IPS-18a (cell line): ENCODE measurements at regions not wholly inside any gene's neighbourhood (a gene's known extent, or its start where the extent isn't known, plus 50 kb on each side); places are given as distances from the start of the nearest gene placed in this dataset.

ENCODE experiments used
- H3K27ac ChIP-seq: one replicate; pipeline ENCODE4 v1.5.1; 2013; ENCODE audit warnings: low read length
- H3K27me3 ChIP-seq: one replicate; pipeline ENCODE4 v1.6.1; 2013; ENCODE audit warnings: mild to moderate bottlenecking, low read length; ENCODE audit not compliant: control insufficient read depth, insufficient read depth
- H3K36me3 ChIP-seq: one replicate; pipeline ENCODE4 v1.6.1; 2013; ENCODE audit warnings: low read depth, low read length; ENCODE audit not compliant: control insufficient read depth
- H3K4me1 ChIP-seq: one replicate; pipeline ENCODE4 v1.6.1; 2013; ENCODE audit warnings: low read depth, low read length; ENCODE audit not compliant: control insufficient read depth
- H3K4me3 ChIP-seq: one replicate; pipeline ENCODE4 v1.5.1; 2013; ENCODE audit warnings: low read length
- H3K9ac ChIP-seq: one replicate; pipeline ENCODE4 v1.6.1; 2013; ENCODE audit warnings: mild to moderate bottlenecking, low read length, moderate library complexity
- H3K9me3 ChIP-seq: one replicate; pipeline ENCODE4 v1.6.1; 2013; ENCODE audit warnings: low read depth, low read length; ENCODE audit not compliant: control insufficient read depth

DNA sequence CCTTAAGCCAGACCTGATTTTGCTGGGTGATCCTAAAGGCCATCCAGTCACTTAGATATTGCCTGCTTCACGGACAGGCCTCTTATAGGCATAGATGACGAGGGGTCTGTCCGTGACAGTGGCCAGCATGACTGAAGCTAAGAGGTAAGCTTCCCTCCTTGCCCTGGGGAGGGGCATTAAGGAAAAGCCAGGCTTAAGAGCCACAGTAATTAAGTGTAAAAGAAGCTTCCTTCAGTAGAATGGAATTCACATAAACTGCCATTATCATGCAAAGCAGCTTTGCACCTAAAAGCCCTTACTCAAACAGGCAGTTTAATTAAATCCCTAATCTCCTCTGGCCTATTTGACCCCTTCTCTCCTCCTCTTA lies 99.4 kb upstream of the PKDCC start:
- peak overlapping the region; percentile 23 for H3K4me3 ChIP-seq
- no peak overlapping the region for H3K27ac ChIP-seq

DNA sequence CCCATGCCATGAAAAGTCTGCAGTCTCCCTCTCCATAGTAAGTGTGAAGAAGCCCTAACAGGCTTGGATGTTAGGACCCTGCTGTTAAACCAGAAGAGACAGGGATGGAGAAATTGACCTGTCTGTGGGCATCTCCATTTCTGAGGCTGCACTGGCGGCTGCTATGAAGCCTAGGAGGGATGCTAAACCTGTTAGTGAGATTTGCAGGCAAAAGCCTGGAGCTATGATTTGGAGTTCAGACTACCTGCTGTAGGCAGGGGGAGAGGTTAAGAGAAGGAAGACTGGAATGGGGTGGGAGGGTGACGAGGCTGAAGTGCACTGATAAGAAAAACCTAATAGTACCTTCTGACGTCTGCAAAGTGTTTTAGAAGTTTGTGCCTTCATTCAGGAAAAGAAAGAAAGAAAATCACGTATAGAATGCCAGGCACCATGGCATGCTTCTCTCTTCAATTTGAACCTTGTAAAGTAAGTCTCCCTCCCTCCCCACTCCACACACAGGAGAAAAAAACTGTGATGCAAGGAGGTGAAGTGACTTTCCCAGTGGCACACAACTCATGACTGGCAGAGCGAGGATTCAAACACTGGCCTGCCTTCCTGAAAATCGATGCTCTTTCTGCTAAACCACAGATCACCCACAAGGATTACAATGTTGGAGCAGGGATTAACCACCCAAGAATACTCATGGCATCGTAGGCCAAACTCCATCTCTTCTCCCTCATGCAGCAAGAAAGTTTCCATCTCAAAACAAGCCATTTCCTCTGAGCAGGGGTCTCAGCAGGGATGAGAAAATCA lies 98.5 kb upstream of the PKDCC start:
- no peaks in the 10 kb centered on the region for H3K36me3 ChIP-seq
- H3K4me1 ChIP-seq, result peaks cover 38% of the 10 kb centered on the region
- no peak overlapping the region for H3K27ac ChIP-seq
- H3K9me3 ChIP-seq, result no peaks in the 10 kb centered on the region
- H3K4me3 ChIP-seq, result peak overlapping the region; percentile 23
- no peak overlapping the region for H3K9ac ChIP-seq
- H3K27me3 ChIP-seq, result no peaks in the 10 kb centered on the region

More for the DNA sequence above, 99.4 kb upstream of the PKDCC start:
- H3K36me3 ChIP-seq, result no peaks in the 10 kb centered on the region
- H3K9ac ChIP-seq, result no peak overlapping the region
- H3K9me3 ChIP-seq, result no peaks in the 10 kb centered on the region
- H3K4me1 ChIP-seq, result peaks cover 38% of the 10 kb centered on the region
- H3K27me3 ChIP-seq, result no peaks in the 10 kb centered on the region

DNA sequence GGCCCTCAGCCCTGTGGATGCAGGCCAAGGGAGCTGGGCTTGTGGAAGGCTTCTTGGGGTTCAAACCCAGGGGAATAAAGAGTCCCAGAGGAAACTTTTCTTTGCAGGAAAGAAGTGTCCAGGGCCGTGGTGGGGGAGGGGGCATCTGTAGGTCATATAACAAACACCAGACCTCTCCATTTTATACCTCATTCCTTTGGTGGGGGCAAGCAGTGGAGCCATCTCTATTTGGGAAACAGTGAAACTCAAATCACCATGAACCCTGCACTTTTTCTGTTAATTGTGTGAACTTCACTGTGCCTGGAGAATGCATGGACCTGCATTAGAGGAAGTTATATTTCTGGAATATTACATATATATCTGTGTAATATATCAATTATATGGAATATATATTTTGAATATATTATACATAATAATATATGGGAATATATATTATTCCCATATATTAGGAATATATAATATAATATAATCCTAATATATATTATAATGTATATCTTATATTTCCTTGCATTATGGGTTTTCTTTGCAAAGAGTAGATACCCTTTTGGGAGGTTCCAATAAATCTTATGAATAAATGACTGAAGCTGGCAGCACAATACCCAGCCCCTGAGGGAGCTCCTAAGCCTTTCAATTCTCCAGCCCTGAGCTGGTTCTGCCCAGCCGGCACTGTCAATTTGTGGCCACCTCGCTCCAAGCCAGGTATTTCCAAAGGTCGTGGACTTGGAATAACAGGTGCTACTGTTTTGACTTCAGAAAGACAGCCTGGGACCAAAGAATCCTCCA lies 97.7 kb upstream of the PKDCC start:
- H3K9me3 ChIP-seq, result no peaks in the 10 kb centered on the region
- H3K9ac ChIP-seq, result no peak overlapping the region
- H3K27me3 ChIP-seq, result no peaks in the 10 kb centered on the region
- no peak overlapping the region for H3K4me3 ChIP-seq
- no peaks in the 10 kb centered on the region for H3K36me3 ChIP-seq
- H3K4me1 ChIP-seq, result peaks cover 38% of the 10 kb centered on the region
- no peak overlapping the region for H3K27ac ChIP-seq

DNA sequence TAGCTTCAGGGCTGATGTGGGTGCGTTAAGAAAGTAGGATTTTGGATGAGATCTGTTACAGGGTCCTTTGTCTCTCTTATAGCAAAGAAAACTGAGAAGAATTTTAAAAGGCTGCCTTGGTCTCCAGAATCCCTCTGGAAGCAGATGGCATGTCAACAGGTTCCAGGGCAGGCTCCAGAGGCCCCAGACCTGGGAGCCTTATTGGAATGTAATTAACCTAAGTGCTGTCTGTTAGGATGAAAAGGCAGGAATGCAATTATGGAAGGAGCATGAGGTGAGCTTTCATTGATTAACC lies 97.2 kb upstream of the PKDCC start:
- Histone ChIP-seq H3K4me1 (peaks cover 38% of the 10 kb centered on the region), H3K9me3 (no peaks in the 10 kb centered on the region), H3K4me3 (no peak overlapping the region), H3K27me3 (no peaks in the 10 kb centered on the region), H3K36me3 (no peaks in the 10 kb centered on the region), H3K27ac (no peak overlapping the region), H3K9ac (no peak overlapping the region)

DNA sequence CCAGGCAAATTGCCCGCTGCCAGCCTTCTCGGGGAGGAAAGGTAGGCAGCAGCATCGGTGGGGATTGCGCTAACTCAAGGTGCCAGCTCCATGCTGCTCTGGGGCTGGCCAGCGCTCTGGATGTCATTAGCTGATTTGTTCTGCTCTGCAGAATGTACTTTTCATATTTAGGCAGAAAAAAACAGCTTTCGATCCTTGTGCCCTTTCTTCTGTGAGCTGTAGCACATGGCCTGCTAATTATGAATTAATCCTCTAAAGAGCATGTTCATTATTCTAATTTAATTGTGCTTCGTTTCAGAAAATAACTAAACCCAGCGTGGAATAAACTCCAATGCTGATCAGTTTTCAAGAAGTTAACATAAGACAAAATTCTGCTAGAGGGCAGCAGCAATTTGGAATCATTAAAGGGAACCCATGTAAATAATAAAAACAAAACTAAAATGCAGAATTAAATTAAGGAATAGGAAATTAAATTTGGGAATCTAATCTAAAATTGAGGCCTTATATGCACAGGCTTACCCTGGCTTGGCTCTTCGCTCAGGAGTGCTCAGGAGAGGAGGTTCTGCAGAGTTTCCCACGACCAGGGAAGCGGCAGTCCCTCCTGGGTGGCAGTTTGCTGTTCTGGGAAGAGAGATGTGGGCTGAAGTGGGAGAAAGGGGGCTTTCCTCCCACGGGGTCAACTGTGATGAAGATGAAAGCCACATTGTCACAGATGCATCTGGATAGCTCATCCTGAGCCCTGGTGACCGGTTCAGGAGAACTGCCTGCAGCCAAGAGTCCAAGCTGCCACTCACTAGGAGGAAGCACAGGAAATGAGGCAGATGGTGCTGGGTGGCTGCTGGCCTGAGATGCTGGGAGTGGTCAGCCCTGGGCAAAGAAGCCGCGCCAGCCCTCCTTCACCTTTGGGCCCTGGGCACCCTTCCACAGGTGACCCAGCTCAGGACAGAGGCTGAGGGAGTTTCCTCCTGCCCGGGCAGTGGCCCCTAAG lies 93.2 kb upstream of the PKDCC start:
- Histone ChIP-seq H3K9ac (no peak overlapping the region), H3K4me1 (peaks cover 12% of the 10 kb centered on the region), H3K27me3 (no peaks in the 10 kb centered on the region), H3K9me3 (no peaks in the 10 kb centered on the region), H3K27ac (no peak overlapping the region), H3K4me3 (no peak overlapping the region), H3K36me3 (no peaks in the 10 kb centered on the region)

DNA sequence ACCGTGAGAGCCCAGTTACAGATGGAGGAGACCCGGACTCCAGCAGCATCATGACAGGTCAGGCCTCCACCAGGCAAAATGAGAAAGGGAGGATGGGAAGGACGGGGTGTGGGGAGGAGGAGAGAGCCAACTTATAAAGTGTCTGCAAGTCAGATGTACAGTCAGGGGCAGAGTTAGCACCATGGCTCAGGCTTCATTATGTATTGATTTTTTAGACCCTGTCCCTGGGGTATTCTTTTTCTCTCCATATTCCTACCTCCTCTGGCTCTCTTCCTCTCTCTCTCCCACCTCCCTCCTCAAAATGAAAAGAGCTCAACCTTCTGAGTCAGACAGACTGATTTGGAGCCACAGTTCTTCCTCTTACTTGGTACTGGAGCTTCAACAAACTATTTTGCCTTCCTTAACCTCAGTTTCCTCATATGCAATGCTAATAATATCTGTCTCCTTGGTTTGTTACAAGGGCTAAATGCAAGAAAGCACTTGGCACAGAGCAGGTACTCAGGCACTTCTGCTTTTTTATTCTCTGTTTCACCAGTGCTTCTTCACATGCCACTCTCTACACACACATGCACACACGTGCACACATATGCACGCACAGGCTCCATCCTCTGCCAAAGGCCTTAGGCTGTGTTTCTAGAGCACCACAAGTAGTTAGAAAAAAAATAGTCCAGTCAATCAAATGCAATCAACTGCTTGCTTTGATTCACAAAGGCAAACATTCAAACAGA lies 92.3 kb upstream of the PKDCC start:
- Histone ChIP-seq H3K4me3 (no peak overlapping the region), H3K9ac (no peak overlapping the region), H3K36me3 (no peaks in the 10 kb centered on the region), H3K4me1 (peaks cover 6% of the 10 kb centered on the region), H3K9me3 (no peaks in the 10 kb centered on the region), H3K27me3 (no peaks in the 10 kb centered on the region), H3K27ac (no peak overlapping the region)

DNA sequence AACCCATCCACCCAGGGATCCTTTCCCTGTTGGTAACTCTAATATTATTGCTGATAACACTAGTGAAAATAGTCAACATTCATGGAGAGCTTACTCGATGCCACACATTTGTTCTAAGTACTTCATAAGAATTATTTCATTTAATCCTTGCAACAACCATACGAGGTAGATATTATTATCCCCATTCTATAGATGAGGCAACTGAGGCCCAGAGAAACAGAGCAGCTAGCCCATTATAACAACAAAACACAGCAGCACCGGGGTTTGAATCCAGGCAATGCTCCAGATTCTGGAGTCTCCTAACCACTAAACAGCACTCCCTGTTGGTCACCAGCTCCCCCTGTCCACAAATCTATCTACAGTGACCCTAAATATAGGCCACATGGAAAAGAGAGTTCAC lies 90.4 kb upstream of the PKDCC start:
- Histone ChIP-seq H3K9me3 (no peaks in the 10 kb centered on the region), H3K27me3 (no peaks in the 10 kb centered on the region), H3K4me1 (no peaks in the 10 kb centered on the region), H3K9ac (no peak overlapping the region), H3K27ac (no peak overlapping the region), H3K36me3 (no peaks in the 10 kb centered on the region), H3K4me3 (no peak overlapping the region)

DNA sequence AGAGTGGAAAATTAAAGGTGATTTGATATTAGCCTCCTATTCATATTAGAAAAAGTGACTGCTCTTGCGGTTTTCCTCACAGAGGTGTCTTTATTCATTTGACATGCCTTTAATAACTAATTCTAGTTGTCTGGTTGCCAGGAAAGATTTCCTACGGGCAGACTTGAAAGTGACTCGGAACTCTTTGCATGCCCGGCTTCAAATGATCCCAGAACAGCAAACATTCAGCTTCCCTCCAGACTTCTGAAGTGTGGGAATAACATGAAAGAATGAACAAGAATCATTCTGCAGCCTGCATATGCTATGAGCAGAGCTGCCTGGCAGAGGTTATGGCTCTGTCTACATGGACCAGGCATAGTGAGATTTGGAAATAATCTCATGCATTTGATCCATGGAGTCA lies 89.6 kb upstream of the PKDCC start:
- H3K4me3 ChIP-seq, result no peak overlapping the region
- H3K4me1 ChIP-seq, result peaks cover 4% of the 10 kb centered on the region
- H3K9ac ChIP-seq, result no peak overlapping the region
- no peak overlapping the region for H3K27ac ChIP-seq
- no peaks in the 10 kb centered on the region for H3K9me3 ChIP-seq
- H3K36me3 ChIP-seq, result no peaks in the 10 kb centered on the region
- H3K27me3 ChIP-seq, result no peaks in the 10 kb centered on the region

DNA sequence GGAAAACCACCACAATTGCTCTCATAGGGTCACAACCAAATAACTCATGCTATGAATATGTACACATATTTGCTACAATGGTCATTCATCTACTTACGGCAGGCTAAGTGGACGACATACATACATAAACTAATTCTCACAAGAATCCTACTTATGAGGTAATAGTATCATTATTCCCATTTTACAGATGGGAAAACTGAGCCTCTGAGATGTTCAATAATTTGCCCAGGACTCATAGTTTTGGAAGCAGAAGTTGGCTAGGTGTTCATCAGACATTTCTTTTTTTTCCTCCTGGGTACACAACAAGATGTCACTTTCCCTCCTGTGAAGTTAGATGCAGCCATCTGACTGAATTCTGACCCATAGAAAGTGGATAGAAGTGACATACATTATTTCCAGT lies 89.0 kb upstream of the PKDCC start:
- Histone ChIP-seq H3K4me3 (no peak overlapping the region), H3K9ac (no peak overlapping the region), H3K27me3 (no peaks in the 10 kb centered on the region), H3K36me3 (no peaks in the 10 kb centered on the region), H3K27ac (no peak overlapping the region), H3K4me1 (peaks cover 9% of the 10 kb centered on the region), H3K9me3 (no peaks in the 10 kb centered on the region)

DNA sequence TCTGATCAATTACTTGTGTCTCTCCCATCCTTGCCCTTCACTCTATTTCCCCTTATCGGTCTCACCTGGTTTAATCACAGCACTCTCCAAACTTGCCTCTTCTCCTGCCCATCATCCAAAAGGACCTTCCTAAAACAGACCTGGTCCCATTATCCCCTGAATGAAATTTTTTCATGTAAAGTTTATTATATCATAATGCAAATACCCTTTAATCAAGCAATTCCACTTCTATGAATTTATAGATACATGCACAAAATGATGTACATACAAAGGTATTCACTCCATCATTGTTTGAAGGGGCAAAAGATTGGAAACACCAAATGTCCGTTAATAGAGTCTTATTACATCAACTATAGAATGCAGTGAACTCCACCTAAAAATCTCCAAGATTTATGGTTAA lies 88.1 kb upstream of the PKDCC start:
- Histone ChIP-seq H3K27ac (no peak overlapping the region), H3K4me1 (peaks cover 18% of the 10 kb centered on the region)

More for the DNA sequence above, 88.1 kb upstream of the PKDCC start:
- H3K9me3 ChIP-seq, result no peaks in the 10 kb centered on the region
- H3K9ac ChIP-seq, result no peak overlapping the region
- H3K36me3 ChIP-seq, result no peaks in the 10 kb centered on the region
- H3K27me3 ChIP-seq, result no peaks in the 10 kb centered on the region
- no peak overlapping the region for H3K4me3 ChIP-seq
